HCT116 (cell line): ENCODE measurements at regions not wholly inside any gene's neighbourhood (a gene's known extent, or its start where the extent isn't known, plus 50 kb on each side); places are given as distances from the start of the nearest gene placed in this dataset.

ENCODE experiments used
- ATAC-seq: fragments of 200-7000 bp; cut with Tn5 transposase; 2 replicates; pipeline ENCODE4 v1.9.1; 2020; ENCODE audit warnings: mild to moderate bottlenecking, moderate library complexity
- BruUV-seq: library from RNA; stranded (reverse); fragments of 400-500 nt; replicated peaks from 2 replicates; lab custom pipeline; 2021; lab: Mats Ljungman, UMichigan
- CTCF ChIA-PET: fragments of 300-600 bp; sonication (Branson Sonifier 250); formaldehyde crosslinking; loops from one replicate; lab custom pipeline; 2021; ENCODE audit warnings: antibody characterized with exemption; lab: Charles Lee
- POLR2A ChIA-PET: fragments of 300-600, 350-600 bp; sonication (Branson Sonifier 250); formaldehyde crosslinking; loops from one replicate; lab custom pipeline; 2021; ENCODE audit warnings: antibody characterized with exemption; lab: Charles Lee
- RAD21 ChIA-PET, 2 experiments: fragments of 300-600 bp; sonication (Branson Sonifier 250); formaldehyde crosslinking; loops; one replicate each; lab custom pipeline; 2023; ENCODE audit warnings: low total read pairs in 2 of 2; ENCODE audit not compliant: uncharacterized antibody in 2 of 2, unreplicated experiment in 2 of 2, low non-redundant PET in 1 of 2; lab: Charles Lee
- DNase-seq: peaks from one replicate; pipeline ENCODE4 v3.0.0-alpha.2; 2010; ENCODE audit warnings: low read depth, low spot score
- H2AFZ ChIP-seq: fragments of 200-600 bp; shearing (Covaris generic), sonication (generic); 2 replicates; pipeline ENCODE4 v1.6.1; 2017; ENCODE audit warnings: low read depth, mixed run types, mixed read lengths, antibody characterized with exemption, low read length; ENCODE audit not compliant: poor library complexity, severe bottlenecking
- H3K27ac ChIP-seq: 2 replicates; pipeline ENCODE4 v1.5.1; 2012; ENCODE audit warnings: low read depth, low read length
- H3K27me3 ChIP-seq: fragments of 200-600 bp; sonication (generic); 2 replicates; pipeline ENCODE4 v1.6.1; 2016; ENCODE audit warnings: mixed run types, low read length, mixed read lengths; ENCODE audit not compliant: insufficient read depth
- H3K36me3 ChIP-seq, 2 experiments: fragments of 200-500 bp in 1 of 2; fragments of 200-600 bp in 1 of 2; sonication (Bioruptor generic) in 1 of 2; sonication (generic) in 1 of 2; 2 replicates each; pipeline versions ENCODE4 v1.5.1 to v1.6.1; 2014 to 2016; ENCODE audit warnings: low read length in 2 of 2, inconsistent platforms in 1 of 2, mixed read lengths in 1 of 2, mixed run types in 1 of 2; ENCODE audit not compliant: insufficient read depth in 2 of 2, control insufficient read depth in 1 of 2
- H3K4me1 ChIP-seq, 2 experiments: fragments of 200-600 bp in 1 of 2; sonication (generic) in 1 of 2; 2 replicates each; pipeline versions ENCODE4 v1.5.1 to v1.6.1; 2012 to 2017; ENCODE audit warnings: low read length in 2 of 2, inconsistent platforms in 1 of 2, mild to moderate bottlenecking in 1 of 2, mixed read lengths in 1 of 2, mixed run types in 1 of 2, moderate library complexity in 1 of 2; ENCODE audit not compliant: insufficient read depth in 2 of 2, control insufficient read depth in 1 of 2
- H3K4me2 ChIP-seq: fragments of 200-600 bp; sonication (generic); 2 replicates; pipeline ENCODE4 v1.6.1; 2017; ENCODE audit warnings: mixed run types, low read length, mixed read lengths
- H3K4me3 ChIP-seq, 2 experiments: fragments of 200-600 bp in 1 of 2; sonication (generic) in 1 of 2; replicated peaks in 1 of 2; 2 replicates each; pipeline ENCODE4 v1.5.1; 2011 to 2016; ENCODE audit warnings: low read length in 2 of 2, control low read depth in 1 of 2, low read depth in 1 of 2, mild to moderate bottlenecking in 1 of 2, mixed read lengths in 1 of 2, mixed run types in 1 of 2
- H3K79me2 ChIP-seq: fragments of 200-600 bp; sonication (generic); 2 replicates; pipeline ENCODE4 v1.6.1; 2017; ENCODE audit warnings: mild to moderate bottlenecking, mixed run types, low read length, moderate library complexity, mixed read lengths; ENCODE audit not compliant: insufficient read depth
- H3K9ac ChIP-seq: fragments of 200-600 bp; sonication (generic); 2 replicates; pipeline ENCODE4 v1.6.1; 2016; ENCODE audit warnings: low read length, mixed read lengths
- H3K9me2 ChIP-seq: fragments of 200-600 bp; sonication (generic), shearing (Covaris generic); 2 replicates; pipeline ENCODE4 v1.6.1; 2017; ENCODE audit warnings: mixed run types, mild to moderate bottlenecking, moderate library complexity; ENCODE audit not compliant: insufficient read depth
- H3K9me3 ChIP-seq, 2 experiments: fragments of 200-500 bp in 1 of 2; fragments of 200-600 bp in 1 of 2; sonication (Bioruptor generic) in 1 of 2; sonication (generic) in 1 of 2; 2 replicates each; pipeline ENCODE4 v1.6.1; 2014 to 2017; ENCODE audit warnings: low read length in 2 of 2, mixed read lengths in 2 of 2, inconsistent platforms in 1 of 2, low read depth in 1 of 2, mild to moderate bottlenecking in 1 of 2, mixed run types in 1 of 2, moderate library complexity in 1 of 2; ENCODE audit not compliant: control insufficient read depth in 1 of 2, insufficient read depth in 1 of 2
- H4K20me1 ChIP-seq: fragments of 200-600 bp; sonication (generic), shearing (Covaris generic); 2 replicates; pipeline ENCODE4 v1.6.1; 2017; ENCODE audit warnings: mixed run types, mild to moderate bottlenecking, moderate library complexity; ENCODE audit not compliant: insufficient read depth
- CBX3 ChIP-seq: IDR thresholded peaks from 2 replicates; pipeline ENCODE4 v1.6.1; 2012; ENCODE audit warnings: low read depth
- EGR1 ChIP-seq: IDR thresholded peaks from 2 replicates; pipeline ENCODE4 v1.6.1; 2012; ENCODE audit warnings: low read depth
- ELF1 ChIP-seq: IDR thresholded peaks from 2 replicates; pipeline ENCODE4 v1.6.1; 2012; ENCODE audit warnings: low read depth, borderline replicate concordance
- EZH2 ChIP-seq: fragments of 200-600 bp; sonication (generic); IDR thresholded peaks from 2 replicates; pipeline ENCODE4 v1.6.1; 2017; ENCODE audit warnings: antibody characterized with exemption, mixed run types
- EZH2phosphoT487 ChIP-seq: fragments of 200-600 bp; IDR thresholded peaks from 2 replicates; pipeline ENCODE4 v1.6.1; 2018; ENCODE audit warnings: antibody characterized with exemption, borderline replicate concordance
- FOSL1 ChIP-seq: IDR thresholded peaks from 2 replicates; pipeline ENCODE4 v1.6.1; 2012; ENCODE audit warnings: low read depth
- JUND ChIP-seq: IDR thresholded peaks from 2 replicates; pipeline ENCODE4 v1.6.1; 2012
- POLR2A ChIP-seq: IDR thresholded peaks from 2 replicates; pipeline ENCODE4 v1.7.0; 2011; ENCODE audit warnings: borderline replicate concordance; ENCODE audit not compliant: insufficient read depth, insufficient read length; ENCODE audit errors: extremely low read depth
- RAD21 ChIP-seq: IDR thresholded peaks from 2 replicates; pipeline ENCODE4 v1.6.1; 2012; ENCODE audit warnings: low read depth, mild to moderate bottlenecking
- REST ChIP-seq: IDR thresholded peaks from 2 replicates; pipeline ENCODE4 v1.6.1; 2012; ENCODE audit warnings: low read depth
- SIN3A ChIP-seq: IDR thresholded peaks from 2 replicates; pipeline ENCODE4 v1.6.1; 2012; ENCODE audit warnings: low read depth
- SP1 ChIP-seq: IDR thresholded peaks from 2 replicates; pipeline ENCODE4 v1.6.1; 2012; ENCODE audit warnings: low read depth
- YY1 ChIP-seq: IDR thresholded peaks from 2 replicates; pipeline ENCODE4 v1.6.1; 2011; ENCODE audit warnings: low read length, low read depth, moderate library complexity, mild to moderate bottlenecking; ENCODE audit not compliant: insufficient replicate concordance; ENCODE audit errors: extremely low read depth
- ZNF274 ChIP-seq: fragments of 200-500 bp; sonication (Bioruptor generic); IDR thresholded peaks from 2 replicates; pipeline ENCODE4 v1.6.1; 2014; ENCODE audit warnings: mild to moderate bottlenecking, low read depth, low read length, inconsistent platforms
- intact Hi-C: fragments of 100-400 bp; cut with micrococcal nuclease; formaldehyde crosslinking; loops from 2 replicates; pipeline ENCODE4 v1.10.0; 2022
- TF ChIP-seq, protein P1 (sequence below), 3 experiments: fragments of 200-600 bp in 1 of 3; sonication (generic) in 1 of 3; IDR thresholded peaks in 2 of 3; conservative IDR thresholded peaks in 1 of 3; 2 replicates each; pipeline ENCODE4 v1.5.1; 2012 to 2017; ENCODE audit warnings: low read depth in 2 of 3, low read length in 2 of 3, antibody characterized with exemption in 1 of 3, borderline replicate concordance in 1 of 3, control low read depth in 1 of 3, mild to moderate bottlenecking in 1 of 3, mixed read lengths in 1 of 3, mixed run types in 1 of 3, moderate library complexity in 1 of 3; ENCODE audit not compliant: insufficient read depth in 1 of 3
- TF ChIP-seq, protein P2 (sequence below): IDR thresholded peaks from 2 replicates; pipeline ENCODE4 v1.6.1; 2011; ENCODE audit warnings: mild to moderate bottlenecking, low read length, moderate library complexity; ENCODE audit not compliant: insufficient replicate concordance; ENCODE audit errors: extremely low read depth
- TF ChIP-seq, protein P3 (sequence below): IDR thresholded peaks from 2 replicates; pipeline ENCODE4 v1.6.1; 2012
- TF ChIP-seq, protein P4 (sequence below): IDR thresholded peaks from 2 replicates; pipeline ENCODE4 v1.6.1; 2012

- no peaks in the 10 kb centered on the region for H3K36me3 ChIP-seq
- POLR2A ChIA-PET = no interaction called here
- intact Hi-C loops = no loop called here
- no peaks in the 10 kb centered on the region for H3K79me2 ChIP-seq
- no peaks in the 10 kb centered on the region for H4K20me1 ChIP-seq
- no peak for DNase-seq
- H2AFZ ChIP-seq = no peak overlapping the region
- CTCF ChIA-PET = no interaction called here
- H3K4me1 ChIP-seq = no peaks in the 10 kb centered on the region
- no peak overlapping the region for H3K9ac ChIP-seq
- H3K9me3 ChIP-seq = no peaks in the 10 kb centered on the region
- RAD21 ChIA-PET = no interaction called here
- no peak overlapping the region for H3K4me2 ChIP-seq
- ATAC-seq = no peak
- H3K27ac ChIP-seq = no peak overlapping the region
- no TSS peak for BruUV-seq
- no peak overlapping the region for H3K4me3 ChIP-seq
- no peaks in the 10 kb centered on the region for H3K9me2 ChIP-seq
- no peaks in the 10 kb centered on the region for H3K27me3 ChIP-seq
- TF ChIP-seq, protein P1, sequence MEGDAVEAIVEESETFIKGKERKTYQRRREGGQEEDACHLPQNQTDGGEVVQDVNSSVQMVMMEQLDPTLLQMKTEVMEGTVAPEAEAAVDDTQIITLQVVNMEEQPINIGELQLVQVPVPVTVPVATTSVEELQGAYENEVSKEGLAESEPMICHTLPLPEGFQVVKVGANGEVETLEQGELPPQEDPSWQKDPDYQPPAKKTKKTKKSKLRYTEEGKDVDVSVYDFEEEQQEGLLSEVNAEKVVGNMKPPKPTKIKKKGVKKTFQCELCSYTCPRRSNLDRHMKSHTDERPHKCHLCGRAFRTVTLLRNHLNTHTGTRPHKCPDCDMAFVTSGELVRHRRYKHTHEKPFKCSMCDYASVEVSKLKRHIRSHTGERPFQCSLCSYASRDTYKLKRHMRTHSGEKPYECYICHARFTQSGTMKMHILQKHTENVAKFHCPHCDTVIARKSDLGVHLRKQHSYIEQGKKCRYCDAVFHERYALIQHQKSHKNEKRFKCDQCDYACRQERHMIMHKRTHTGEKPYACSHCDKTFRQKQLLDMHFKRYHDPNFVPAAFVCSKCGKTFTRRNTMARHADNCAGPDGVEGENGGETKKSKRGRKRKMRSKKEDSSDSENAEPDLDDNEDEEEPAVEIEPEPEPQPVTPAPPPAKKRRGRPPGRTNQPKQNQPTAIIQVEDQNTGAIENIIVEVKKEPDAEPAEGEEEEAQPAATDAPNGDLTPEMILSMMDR (IDR thresholded peaks at IDR 0.05 in 2 of 3, conservative IDR thresholded peaks at IDR 0.05 in 1 of 3; ENCODE audit: borderline replicate concordance in 1 of 3, insufficient read depth in 1 of 3, low read depth in 2 of 3, low read length in 2 of 3) = no peak
- no peak for TF ChIP-seq SP1
- no peak for TF ChIP-seq FOSL1
- TF ChIP-seq YY1 = no peak
- no peak for TF ChIP-seq EZH2
- TF ChIP-seq, protein P2, sequence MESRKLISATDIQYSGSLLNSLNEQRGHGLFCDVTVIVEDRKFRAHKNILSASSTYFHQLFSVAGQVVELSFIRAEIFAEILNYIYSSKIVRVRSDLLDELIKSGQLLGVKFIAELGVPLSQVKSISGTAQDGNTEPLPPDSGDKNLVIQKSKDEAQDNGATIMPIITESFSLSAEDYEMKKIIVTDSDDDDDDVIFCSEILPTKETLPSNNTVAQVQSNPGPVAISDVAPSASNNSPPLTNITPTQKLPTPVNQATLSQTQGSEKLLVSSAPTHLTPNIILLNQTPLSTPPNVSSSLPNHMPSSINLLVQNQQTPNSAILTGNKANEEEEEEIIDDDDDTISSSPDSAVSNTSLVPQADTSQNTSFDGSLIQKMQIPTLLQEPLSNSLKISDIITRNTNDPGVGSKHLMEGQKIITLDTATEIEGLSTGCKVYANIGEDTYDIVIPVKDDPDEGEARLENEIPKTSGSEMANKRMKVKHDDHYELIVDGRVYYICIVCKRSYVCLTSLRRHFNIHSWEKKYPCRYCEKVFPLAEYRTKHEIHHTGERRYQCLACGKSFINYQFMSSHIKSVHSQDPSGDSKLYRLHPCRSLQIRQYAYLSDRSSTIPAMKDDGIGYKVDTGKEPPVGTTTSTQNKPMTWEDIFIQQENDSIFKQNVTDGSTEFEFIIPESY = no peak
- TF ChIP-seq SIN3A = no peak
- TF ChIP-seq ELF1 = no peak
- no peak for TF ChIP-seq JUND
- TF ChIP-seq, protein P3, sequence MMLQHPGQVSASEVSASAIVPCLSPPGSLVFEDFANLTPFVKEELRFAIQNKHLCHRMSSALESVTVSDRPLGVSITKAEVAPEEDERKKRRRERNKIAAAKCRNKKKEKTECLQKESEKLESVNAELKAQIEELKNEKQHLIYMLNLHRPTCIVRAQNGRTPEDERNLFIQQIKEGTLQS = no peak
- no peak for TF ChIP-seq EGR1
- TF ChIP-seq, protein P4, sequence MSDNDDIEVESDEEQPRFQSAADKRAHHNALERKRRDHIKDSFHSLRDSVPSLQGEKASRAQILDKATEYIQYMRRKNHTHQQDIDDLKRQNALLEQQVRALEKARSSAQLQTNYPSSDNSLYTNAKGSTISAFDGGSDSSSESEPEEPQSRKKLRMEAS = no peak
- TF ChIP-seq POLR2A = no peak
- TF ChIP-seq ZNF274 = no peak
- no peak for TF ChIP-seq RAD21
- no peak for TF ChIP-seq CBX3
- TF ChIP-seq REST = no peak
- TF ChIP-seq EZH2phosphoT487 = no peak
Measured at GRCh38 chr1:22236900-22237299, 94.0 kb upstream of the WNT4 start.
